ENCODE measurements at regions not wholly inside any gene's neighbourhood (a gene's known extent, or its start where the extent isn't known, plus 50 kb on each side); places are given as distances from the start of the nearest gene placed in this dataset.
A peak's percentile ranks its signal among the peaks of the same experiment; 100 is the strongest.

DNA sequence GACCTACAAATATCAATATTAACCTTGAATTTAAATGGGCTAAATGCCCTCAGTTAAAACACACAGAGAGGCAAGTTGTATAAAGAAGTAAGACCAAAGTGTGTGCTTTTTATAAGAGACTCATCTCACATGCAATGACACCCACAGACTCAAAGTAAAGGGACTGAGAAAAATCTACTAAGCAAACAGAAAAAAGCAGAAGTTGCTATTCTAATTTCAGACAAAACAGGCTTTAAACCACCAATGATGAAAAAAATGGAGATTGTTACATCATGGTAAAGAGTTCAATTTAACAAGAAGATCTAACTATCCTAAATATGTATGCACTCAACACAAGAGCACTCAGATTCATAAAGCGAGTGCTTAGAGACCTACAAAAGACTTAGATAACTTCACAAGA lies 741.9 kb upstream of the MARCKS start:
- no peak for DNase-seq
- no peak overlapping the region for H3K27ac ChIP-seq
- TF ChIP-seq, protein P1, sequence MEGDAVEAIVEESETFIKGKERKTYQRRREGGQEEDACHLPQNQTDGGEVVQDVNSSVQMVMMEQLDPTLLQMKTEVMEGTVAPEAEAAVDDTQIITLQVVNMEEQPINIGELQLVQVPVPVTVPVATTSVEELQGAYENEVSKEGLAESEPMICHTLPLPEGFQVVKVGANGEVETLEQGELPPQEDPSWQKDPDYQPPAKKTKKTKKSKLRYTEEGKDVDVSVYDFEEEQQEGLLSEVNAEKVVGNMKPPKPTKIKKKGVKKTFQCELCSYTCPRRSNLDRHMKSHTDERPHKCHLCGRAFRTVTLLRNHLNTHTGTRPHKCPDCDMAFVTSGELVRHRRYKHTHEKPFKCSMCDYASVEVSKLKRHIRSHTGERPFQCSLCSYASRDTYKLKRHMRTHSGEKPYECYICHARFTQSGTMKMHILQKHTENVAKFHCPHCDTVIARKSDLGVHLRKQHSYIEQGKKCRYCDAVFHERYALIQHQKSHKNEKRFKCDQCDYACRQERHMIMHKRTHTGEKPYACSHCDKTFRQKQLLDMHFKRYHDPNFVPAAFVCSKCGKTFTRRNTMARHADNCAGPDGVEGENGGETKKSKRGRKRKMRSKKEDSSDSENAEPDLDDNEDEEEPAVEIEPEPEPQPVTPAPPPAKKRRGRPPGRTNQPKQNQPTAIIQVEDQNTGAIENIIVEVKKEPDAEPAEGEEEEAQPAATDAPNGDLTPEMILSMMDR (IDR thresholded peaks at IDR 0.05; ENCODE audit: low read depth, low read length, missing control alignments): no peak
- no peak overlapping the region for H3K4me3 ChIP-seq (ENCODE audit: low read depth, low read length)
- in situ Hi-C loops (cut with HindIII; ENCODE audit: low pct_ligation_motif_present, low sequenced_read_pairs): no loop called here
- no peaks in the 10 kb centered on the region for H3K27me3 ChIP-seq (replicated peaks)
- no peaks in the 10 kb centered on the region for H3K36me3 ChIP-seq (replicated peaks)

DNA sequence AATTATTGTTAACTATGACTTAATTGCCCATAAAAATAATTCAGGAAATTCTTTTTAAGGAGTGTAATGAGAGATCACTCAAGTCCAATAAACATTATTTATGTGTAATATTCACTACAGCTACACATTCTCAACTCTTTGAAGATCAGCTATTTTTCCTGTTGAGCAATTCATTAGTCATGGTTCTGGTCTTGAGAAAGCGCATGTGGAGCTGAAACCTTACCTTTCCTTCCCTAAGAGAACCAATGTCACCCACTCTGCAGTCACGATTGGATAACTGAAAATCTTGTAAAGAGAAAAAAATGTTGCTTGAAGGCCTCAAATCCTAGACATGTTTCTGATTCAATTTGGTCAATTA lies 736.9 kb upstream of the MARCKS start:
- H3K36me3 ChIP-seq (replicated peaks): no peaks in the 10 kb centered on the region
- TF ChIP-seq, protein P1 (IDR thresholded peaks at IDR 0.05; ENCODE audit: low read depth, low read length, missing control alignments): no peak
- in situ Hi-C loops (cut with HindIII; ENCODE audit: low pct_ligation_motif_present, low sequenced_read_pairs): no loop called here
- DNase-seq: peak; percentile 87
- no peaks in the 10 kb centered on the region for H3K27me3 ChIP-seq (replicated peaks)
- H3K4me3 ChIP-seq (ENCODE audit: low read depth, low read length): no peak overlapping the region
- peak overlapping the region; percentile 91 for H3K27ac ChIP-seq

DNA sequence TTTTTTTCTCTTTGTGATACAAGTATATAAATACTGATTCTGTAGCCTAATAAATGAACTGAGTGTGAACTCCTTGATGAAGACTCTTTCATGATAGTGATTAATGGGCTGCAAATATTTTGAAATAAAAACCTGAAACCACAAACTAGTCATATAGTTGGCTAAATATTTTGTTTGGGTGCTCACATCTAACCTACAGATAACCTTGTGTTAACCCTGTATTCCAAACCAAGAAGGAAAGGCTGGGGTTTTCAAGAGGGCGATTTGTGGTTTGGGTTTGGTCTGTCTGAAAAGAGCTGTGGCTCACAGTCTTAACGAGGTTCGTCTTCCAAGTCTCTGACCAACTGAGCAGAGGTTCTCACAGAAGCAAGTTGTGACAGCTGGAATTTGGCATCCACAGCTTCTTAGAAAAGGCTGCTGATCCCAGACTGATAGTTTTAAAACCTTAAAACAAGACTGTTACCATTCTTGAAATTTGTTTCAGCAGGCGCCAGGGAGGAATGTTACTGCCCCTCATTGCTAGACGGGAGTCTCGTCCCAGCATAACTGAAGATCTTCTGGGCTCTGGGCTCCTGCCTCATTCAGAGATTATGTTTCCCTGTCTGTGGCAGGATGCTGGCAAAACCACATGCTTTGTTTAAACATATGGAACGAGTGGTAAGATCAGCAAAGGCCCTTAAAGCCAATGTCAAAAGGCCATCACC lies 736.4 kb upstream of the MARCKS start:
- no peaks in the 10 kb centered on the region for H3K36me3 ChIP-seq (replicated peaks)
- H3K4me3 ChIP-seq (ENCODE audit: low read depth, low read length): no peak overlapping the region
- TF ChIP-seq, protein P1 (IDR thresholded peaks at IDR 0.05; ENCODE audit: low read depth, low read length, missing control alignments): no peak
- H3K27ac ChIP-seq: peak overlapping the region; percentile 91
- DNase-seq: peak; percentile 99
- no peaks in the 10 kb centered on the region for H3K27me3 ChIP-seq (replicated peaks)
- in situ Hi-C loops (cut with HindIII; ENCODE audit: low pct_ligation_motif_present, low sequenced_read_pairs): no loop called here

DNA sequence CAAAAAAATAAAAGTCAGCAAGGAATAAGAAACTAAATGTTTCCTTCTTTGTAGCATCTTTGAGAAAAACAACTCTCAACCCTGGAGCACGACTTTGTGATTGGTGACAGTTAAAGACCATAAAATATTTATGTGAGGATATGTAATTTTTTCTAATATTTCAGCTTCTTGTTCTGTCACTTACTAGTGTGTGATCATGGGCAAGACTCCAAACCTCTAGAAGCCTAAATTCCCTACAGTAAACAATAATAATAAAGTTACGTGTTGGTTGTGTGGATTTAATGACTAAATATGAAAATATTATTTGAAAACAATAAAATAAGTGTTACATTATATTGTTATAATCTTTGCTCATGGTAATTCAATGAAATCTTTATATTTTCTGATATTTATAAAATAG lies 735.6 kb upstream of the MARCKS start:
- H3K4me3 ChIP-seq (ENCODE audit: low read depth, low read length): no peak overlapping the region
- in situ Hi-C loops (cut with HindIII; ENCODE audit: low pct_ligation_motif_present, low sequenced_read_pairs): no loop called here
- TF ChIP-seq, protein P1 (IDR thresholded peaks at IDR 0.05; ENCODE audit: low read depth, low read length, missing control alignments): no peak

DNA sequence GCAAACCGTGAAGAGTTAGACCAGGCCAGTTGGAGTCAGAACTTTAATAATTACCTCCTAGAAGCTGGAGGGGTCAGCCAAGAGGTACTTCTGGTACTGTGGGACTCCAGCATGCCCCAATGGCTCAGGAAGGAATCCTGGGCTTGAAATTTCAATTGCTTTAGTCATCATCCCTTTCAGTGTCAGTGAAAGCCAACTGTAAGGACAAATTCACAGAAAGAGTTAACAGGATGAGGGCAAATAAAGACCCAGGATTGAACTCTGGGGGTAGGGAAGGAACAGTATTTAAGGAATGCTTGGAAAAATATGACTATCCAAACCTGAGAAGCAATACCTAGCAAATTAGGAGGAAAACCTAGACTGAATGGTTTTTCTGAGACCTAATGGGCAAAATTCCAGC lies 735.1 kb upstream of the MARCKS start:
- Histone ChIP-seq H3K27ac (peak overlapping the region; percentile 91), H3K4me3 (ENCODE audit: low read depth, low read length) (no peak overlapping the region), H3K36me3 (replicated peaks) (no peaks in the 10 kb centered on the region), H3K27me3 (replicated peaks) (no peaks in the 10 kb centered on the region)
- peak; percentile 94 for DNase-seq
- TF ChIP-seq, protein P1 (IDR thresholded peaks at IDR 0.05; ENCODE audit: low read depth, low read length, missing control alignments): peak; percentile 73
- in situ Hi-C loops (cut with HindIII; ENCODE audit: low pct_ligation_motif_present, low sequenced_read_pairs): no loop called here

More for the DNA sequence above, 735.6 kb upstream of the MARCKS start:
- no peak for DNase-seq
- H3K27me3 ChIP-seq (replicated peaks): no peaks in the 10 kb centered on the region
- H3K36me3 ChIP-seq (replicated peaks): no peaks in the 10 kb centered on the region
- peak overlapping the region; percentile 91 for H3K27ac ChIP-seq

DNA sequence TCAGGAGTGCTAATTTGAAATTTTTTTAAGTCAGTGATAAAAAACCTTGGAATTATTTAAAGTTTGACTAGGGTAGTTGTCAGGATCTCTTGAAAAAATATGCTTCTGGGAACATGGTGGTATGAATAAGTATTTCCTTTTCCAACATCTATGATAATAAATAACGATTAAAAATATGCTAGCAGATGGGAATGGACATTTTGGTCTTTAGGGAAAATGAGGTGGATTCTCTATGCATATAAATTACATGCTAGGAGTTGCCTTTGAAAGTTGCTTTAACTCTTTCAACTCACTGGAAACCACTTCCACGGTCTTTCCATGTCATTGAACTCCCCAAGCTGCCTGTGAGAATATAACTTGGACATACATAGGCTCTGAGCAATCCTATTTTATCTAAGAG lies 731.5 kb upstream of the MARCKS start:
- in situ Hi-C loops (cut with HindIII; ENCODE audit: low pct_ligation_motif_present, low sequenced_read_pairs): no loop called here
- Histone ChIP-seq H3K27me3 (replicated peaks) (no peaks in the 10 kb centered on the region), H3K36me3 (replicated peaks) (no peaks in the 10 kb centered on the region), H3K27ac (no peak overlapping the region), H3K4me3 (ENCODE audit: low read depth, low read length) (no peak overlapping the region)
- TF ChIP-seq, protein P1 (IDR thresholded peaks at IDR 0.05; ENCODE audit: low read depth, low read length, missing control alignments): no peak
- DNase-seq: no peak
